Skeletal muscle satellite cell (primary cell): ENCODE measurements at regions not wholly inside any gene's neighbourhood (a gene's known extent, or its start where the extent isn't known, plus 50 kb on each side); places are given as distances from the start of the nearest gene placed in this dataset.
A peak's percentile ranks its signal among the peaks of the same experiment; 100 is the strongest.
"Not testable (repeated sequence)": the region's sequence is repeated elsewhere in the genome, so short reads cannot be mapped to it uniquely, and the experiment has no call there.

Experiments used
- H3K27me3 ChIP-seq: 2 replicates; pipeline ENCODE4 v1.7.0; 2013; ENCODE audit warnings: low read length; ENCODE audit not compliant: control insufficient read depth, insufficient read depth
- H3K36me3 ChIP-seq: 2 replicates; pipeline ENCODE4 v1.7.0; 2013; ENCODE audit warnings: mild to moderate bottlenecking, control low read depth, low read length; ENCODE audit not compliant: insufficient read depth
- H3K4me1 ChIP-seq: 2 replicates; pipeline ENCODE4 v1.7.0; 2013; ENCODE audit warnings: low read length; ENCODE audit not compliant: control insufficient read depth, insufficient read depth
- H3K4me2 ChIP-seq: 2 replicates; pipeline ENCODE4 v1.7.0; 2013; ENCODE audit warnings: mild to moderate bottlenecking, low read length
- H3K4me3 ChIP-seq: 2 replicates; pipeline ENCODE4 v1.7.0; 2013; ENCODE audit warnings: low read length
- H3K9ac ChIP-seq: 2 replicates; pipeline ENCODE4 v1.7.0; 2013; ENCODE audit warnings: mild to moderate bottlenecking, low read depth, low read length, moderate library complexity
- H3K9me3 ChIP-seq: replicated peaks from 2 replicates; pipeline ENCODE4 v1.7.0; 2013; ENCODE audit warnings: mild to moderate bottlenecking, control low read depth, low read length

DNA sequence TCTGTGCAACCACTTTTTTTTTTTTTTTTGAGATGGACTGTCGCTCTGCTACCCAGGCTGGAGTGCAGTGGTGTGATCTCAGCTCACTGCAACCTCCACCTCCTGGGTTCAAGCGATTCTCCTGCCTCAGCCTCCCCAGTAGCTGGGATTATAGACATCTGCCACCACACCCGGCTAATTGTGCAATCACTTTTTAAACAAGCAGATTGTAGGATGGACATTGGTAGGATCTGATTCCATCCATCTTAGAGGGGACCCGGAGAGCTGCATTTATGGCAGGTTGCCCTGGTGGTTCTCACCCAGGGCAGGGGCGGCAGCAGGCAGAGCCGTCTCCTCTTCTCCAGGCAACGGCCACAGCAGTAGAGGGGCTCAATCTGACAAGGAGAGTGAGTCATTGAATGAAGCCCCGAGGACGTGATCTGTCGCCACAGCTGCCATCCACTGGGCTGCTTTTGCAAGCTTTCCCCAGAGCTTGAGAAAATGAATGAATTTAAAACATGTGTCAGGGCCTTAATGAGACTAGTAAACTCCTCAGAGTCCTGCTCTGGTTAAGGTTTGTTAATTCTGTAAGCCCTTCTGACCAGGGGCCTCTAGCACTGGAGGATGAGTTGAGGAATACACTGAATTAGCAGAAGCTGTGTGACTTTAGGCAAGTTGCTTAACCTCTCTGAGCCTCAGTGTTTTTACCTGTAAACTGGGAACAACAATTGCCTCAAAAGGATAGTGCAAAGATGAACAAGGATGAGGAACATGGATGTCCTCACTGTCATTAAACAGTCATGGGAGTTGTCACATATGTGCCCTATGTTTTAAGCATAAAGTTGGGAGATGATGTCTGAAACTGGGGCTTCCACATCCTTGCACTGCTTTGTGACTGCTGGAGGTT is 129.1 kb downstream of the ASB7 start:
- no peak overlapping the region for H3K4me2 ChIP-seq
- no peak overlapping the region for H3K9ac ChIP-seq
- no peaks in the 10 kb centered on the region for H3K9me3 ChIP-seq
- H3K4me1 ChIP-seq: peaks cover 33% of the 10 kb centered on the region
- no peak overlapping the region for H3K4me3 ChIP-seq
- no peaks in the 10 kb centered on the region for H3K36me3 ChIP-seq
- H3K27me3 ChIP-seq: no peaks in the 10 kb centered on the region

DNA sequence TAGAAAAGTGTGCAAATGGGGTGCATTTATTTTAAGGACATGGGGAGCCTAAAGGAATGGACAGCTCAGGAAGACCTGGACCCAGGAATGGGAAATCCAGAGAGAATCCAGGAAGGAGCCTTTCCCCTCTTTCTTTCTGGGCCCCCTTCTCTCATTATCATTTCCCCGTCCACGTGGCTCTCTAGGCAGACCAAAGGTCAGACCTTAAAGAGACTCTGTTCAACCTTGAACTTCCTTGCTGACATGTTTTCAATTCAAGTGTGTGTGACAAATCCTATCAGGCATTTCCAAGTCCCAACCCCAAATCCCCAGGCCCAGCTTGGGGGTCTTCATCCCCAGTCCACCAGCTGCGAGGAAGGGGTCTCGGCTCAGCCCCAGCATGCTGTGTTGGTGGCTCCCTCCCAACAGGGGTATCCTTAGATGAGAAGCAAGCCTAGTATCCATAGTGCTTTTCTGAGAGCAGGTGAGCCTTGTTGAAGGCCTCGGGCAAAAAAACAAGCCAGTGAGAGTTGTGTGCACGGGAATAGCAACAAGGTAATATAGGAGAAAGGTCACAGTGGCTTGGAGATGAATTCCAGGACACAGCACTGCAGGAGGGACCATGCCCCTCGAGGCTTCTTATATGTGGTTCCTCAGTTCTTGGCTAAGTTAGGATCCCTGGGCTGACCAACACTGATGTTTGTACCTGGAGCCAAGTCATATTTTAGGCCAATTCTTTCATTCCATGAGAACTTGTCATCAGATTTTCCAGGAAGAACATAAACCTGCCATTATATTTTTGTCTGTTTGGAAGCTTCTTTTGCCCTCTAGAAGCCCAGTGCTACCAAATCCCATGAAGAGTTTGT is 130.0 kb downstream of the ASB7 start:
- Histone ChIP-seq H3K9ac (peak overlapping the region; percentile 23), H3K36me3 (no peaks in the 10 kb centered on the region), H3K4me3 (no peak overlapping the region), H3K9me3 (no peaks in the 10 kb centered on the region), H3K4me2 (peak overlapping the region; percentile 47), H3K4me1 (peaks cover 24% of the 10 kb centered on the region), H3K27me3 (no peaks in the 10 kb centered on the region)

DNA sequence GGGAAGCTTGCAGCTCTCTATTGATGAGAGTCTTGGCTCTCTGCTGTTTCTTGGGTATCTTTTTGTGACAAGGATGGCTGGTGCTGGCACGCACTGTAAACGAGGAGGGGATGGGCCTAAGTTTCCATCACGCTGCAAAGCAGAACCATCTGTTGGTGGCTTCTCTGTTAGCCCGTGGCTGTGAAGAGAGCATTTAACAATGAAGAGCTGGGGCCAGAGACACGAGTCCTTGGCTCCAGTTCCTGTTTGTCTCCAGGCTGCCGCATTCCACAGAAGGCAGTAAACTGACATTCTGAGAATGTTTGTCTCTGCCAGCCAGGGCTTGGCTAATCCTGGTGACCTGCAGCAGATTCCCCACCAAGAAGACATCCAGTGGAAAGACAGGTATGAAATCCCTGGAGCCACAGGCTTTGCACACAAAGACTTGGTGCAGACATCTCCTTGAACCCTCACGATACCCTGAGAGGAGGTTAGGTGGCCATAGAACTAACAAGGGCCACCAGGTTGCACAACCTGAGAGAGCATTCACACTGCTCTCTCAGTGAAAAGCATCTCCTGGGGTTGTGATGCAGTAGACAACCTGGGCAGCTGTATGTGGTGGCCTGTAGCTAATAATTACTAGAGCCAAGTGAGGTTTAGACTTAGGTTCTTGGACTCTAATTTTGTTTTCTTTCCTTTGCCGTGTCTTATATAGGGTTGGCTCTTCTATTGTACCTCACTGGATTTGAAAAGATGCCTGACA is 130.9 kb downstream of the ASB7 start:
- H3K4me1 ChIP-seq: peaks cover 21% of the 10 kb centered on the region
- H3K4me3 ChIP-seq: no peak overlapping the region
- peak overlapping the region; percentile 47 for H3K9ac ChIP-seq
- H3K36me3 ChIP-seq: no peaks in the 10 kb centered on the region
- no peaks in the 10 kb centered on the region for H3K27me3 ChIP-seq
- H3K9me3 ChIP-seq: no peaks in the 10 kb centered on the region
- H3K4me2 ChIP-seq: peak overlapping the region; percentile 47

DNA sequence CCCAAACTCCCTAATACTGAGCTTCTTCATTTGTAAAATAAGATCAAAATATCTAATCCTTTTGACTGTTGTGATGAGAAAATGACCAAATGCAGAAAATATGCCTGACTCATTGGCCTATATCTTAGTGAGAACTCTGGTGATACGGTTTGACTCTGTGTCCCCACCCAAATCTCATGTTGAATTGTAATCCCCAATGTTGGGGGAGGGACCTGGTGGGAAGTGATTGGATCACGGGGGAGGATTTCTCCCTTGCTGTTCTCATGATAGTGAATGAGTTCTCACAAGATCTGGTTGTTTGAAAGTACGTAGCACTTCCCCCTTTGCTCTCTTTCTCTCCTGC is 131.4 kb downstream of the ASB7 start:
- H3K4me2 ChIP-seq: peak overlapping the region; percentile 47
- not testable (repeated sequence) for H3K27me3 ChIP-seq, H3K9me3 ChIP-seq, H3K36me3 ChIP-seq, H3K4me3 ChIP-seq
- peaks cover 21% of the 10 kb centered on the region for H3K4me1 ChIP-seq
- H3K9ac ChIP-seq: peak overlapping the region; percentile 47

DNA sequence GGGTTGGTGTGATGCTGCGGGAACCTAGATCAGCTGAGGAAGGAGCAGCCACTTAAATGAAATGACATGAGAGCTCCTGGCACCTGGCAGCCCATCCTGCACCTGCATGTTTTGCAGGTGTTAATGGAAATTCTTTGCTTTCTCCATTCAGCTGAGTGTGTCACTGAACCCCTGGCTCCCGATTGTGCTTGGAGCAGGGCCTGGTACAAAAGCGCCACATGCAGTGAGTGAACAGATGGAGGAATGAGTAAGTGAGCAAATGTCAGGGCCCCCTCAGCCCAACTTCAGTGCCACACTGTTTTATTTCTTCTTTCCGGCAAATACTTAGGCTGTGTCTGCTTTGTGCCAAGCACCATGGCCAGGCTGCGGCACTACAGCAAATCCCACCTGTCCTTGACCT is 132.2 kb downstream of the ASB7 start:
- H3K36me3 ChIP-seq: no peaks in the 10 kb centered on the region
- no peak overlapping the region for H3K9ac ChIP-seq
- H3K4me1 ChIP-seq: peaks cover 21% of the 10 kb centered on the region
- H3K4me3 ChIP-seq: no peak overlapping the region
- H3K27me3 ChIP-seq: no peaks in the 10 kb centered on the region
- H3K9me3 ChIP-seq: no peaks in the 10 kb centered on the region
- H3K4me2 ChIP-seq: no peak overlapping the region

DNA sequence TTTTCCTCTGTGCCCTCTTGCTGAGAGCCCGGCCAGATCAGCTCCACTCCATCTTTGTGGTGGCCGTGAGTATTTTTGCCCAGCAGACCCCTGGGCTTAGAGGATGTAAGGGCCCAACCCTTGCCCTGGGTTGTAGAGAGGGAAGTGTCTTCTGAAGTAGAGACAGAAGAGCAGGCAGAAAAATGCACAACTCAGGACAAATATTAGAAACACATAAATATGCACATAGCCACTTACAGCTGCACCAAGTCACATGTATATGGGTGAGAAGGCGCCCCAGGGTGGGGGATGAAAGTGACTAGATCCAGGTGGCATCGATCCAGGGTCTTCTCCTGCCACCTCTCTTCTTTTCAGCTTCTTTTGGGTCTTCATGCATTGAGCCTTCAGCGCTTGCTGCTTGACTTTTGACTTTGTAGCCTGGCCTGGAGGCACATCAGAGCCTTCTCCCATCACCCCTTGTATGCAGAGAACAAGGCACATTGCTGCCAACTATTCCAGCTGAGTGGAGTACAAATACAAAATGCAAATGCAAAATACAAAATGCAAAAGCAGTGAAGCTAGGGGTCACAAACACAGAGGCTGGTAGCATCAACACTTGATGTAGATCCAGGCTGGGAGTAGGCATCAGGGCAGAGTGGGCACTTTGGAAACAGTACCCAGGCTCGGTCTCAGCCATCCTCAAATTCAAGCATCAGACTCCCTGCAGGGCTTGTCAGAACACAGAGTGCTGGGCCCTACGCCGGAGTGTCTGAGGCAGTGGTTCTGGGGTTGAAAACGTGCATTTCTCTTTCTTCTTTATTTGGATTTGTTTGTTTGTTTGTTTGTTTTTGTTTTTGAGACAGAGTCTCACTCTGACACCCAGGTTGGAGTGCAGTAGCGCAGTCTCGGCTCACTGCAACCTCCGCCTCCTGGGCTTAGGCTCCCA is 133.0 kb downstream of the ASB7 start:
- Histone ChIP-seq H3K4me3 (no peak overlapping the region), H3K9me3 (no peaks in the 10 kb centered on the region), H3K9ac (no peak overlapping the region), H3K4me1 (peaks cover 21% of the 10 kb centered on the region), H3K36me3 (no peaks in the 10 kb centered on the region), H3K27me3 (no peaks in the 10 kb centered on the region), H3K4me2 (no peak overlapping the region)

DNA sequence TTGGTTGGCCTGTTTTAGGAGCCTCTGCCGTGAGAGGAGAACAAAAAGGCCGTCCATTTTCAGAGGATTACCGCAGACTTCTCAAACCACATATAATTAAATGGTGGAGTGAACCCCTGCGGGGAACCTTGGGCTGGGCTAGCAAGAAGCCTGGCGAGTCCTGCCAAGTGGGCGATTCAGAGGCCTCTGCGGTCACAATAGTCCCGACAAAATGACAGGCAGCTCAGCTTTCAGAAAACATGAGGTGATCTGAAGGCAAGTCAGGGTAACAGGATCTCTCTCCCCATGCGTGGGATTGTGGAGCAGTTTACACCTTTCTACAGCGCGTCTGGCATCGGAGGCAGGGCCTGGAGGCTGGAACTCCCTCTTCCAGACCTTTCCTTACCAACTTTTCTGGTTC is 134.8 kb downstream of the ASB7 start:
- Histone ChIP-seq H3K9me3 (no peaks in the 10 kb centered on the region), H3K27me3 (no peaks in the 10 kb centered on the region), H3K9ac (no peak overlapping the region), H3K4me2 (no peak overlapping the region), H3K36me3 (no peaks in the 10 kb centered on the region), H3K4me1 (peaks cover 21% of the 10 kb centered on the region), H3K4me3 (no peak overlapping the region)

DNA sequence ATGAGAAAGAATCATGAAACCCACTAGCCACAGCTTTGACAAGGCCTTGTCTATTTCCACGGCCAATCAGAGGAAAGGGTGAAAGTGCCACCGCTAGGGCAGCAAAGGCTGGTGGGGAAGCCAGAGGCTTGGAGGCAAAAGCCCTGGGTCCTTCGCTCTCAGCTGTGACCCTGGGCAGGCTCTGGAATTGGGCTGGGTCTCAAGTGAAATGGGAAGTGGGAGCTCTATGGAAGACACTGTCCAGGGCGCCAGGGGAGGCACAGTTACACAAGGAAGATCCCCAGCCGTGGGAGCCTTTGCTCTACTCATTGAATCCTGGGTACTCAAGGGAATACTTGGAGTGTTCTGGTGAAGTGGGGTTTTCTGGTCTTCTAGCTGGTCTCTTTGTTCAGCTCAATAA is 136.2 kb downstream of the ASB7 start:
- peaks cover 7% of the 10 kb centered on the region for H3K4me1 ChIP-seq
- H3K9me3 ChIP-seq: no peaks in the 10 kb centered on the region
- no peaks in the 10 kb centered on the region for H3K27me3 ChIP-seq
- H3K4me3 ChIP-seq: no peak overlapping the region
- no peaks in the 10 kb centered on the region for H3K36me3 ChIP-seq
- no peak overlapping the region for H3K9ac ChIP-seq
- no peak overlapping the region for H3K4me2 ChIP-seq

DNA sequence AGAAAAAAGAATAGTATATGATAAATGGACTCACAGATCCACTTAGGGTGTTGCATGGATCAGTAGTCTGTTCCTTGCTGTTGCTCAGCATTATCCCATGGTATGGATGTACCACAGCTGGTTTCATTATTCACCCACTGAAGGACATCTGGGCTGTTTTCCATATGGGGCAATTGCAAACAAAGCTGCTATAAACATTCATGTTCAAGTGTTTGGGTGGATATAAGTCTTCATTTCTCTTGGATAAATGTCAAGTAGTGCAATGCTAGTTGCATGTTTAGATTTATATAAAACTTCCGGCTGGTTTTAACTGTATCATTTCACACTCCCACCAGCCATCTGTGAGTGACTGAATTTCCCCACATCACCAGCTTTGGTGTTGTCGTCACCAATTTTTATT is 137.7 kb downstream of the ASB7 start:
- Histone ChIP-seq H3K9ac (no peak overlapping the region), H3K36me3 (no peaks in the 10 kb centered on the region), H3K9me3 (no peaks in the 10 kb centered on the region), H3K4me1 (no peaks in the 10 kb centered on the region), H3K4me3 (no peak overlapping the region), H3K4me2 (no peak overlapping the region), H3K27me3 (no peaks in the 10 kb centered on the region)

DNA sequence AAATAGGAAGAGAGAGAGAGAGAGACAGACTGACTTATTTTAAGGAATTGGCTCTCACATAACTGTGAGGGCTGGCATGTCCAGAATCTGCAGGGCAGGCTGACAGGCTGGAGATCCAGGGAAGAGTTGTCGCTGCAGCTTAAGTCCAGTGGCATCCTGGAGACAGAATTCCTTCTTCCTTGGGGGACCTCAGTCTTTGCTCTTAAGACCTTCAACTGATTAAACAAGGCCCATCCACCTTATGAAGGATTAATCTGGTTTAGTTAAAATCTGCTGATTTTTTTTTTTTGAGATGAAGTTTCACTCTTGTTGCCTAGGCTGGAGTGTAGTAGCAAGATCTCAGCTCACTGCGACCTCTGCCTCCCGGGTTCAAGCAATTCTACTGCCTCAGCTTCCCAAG is 128.0 kb upstream of the ALDH1A3 start:
- no peaks in the 10 kb centered on the region for H3K9me3 ChIP-seq
- no peaks in the 10 kb centered on the region for H3K4me1 ChIP-seq
- H3K4me3 ChIP-seq: no peak overlapping the region
- H3K36me3 ChIP-seq: no peaks in the 10 kb centered on the region
- no peaks in the 10 kb centered on the region for H3K27me3 ChIP-seq
- H3K4me2 ChIP-seq: no peak overlapping the region
- no peak overlapping the region for H3K9ac ChIP-seq
